IPS DF 4.7 (cell line): ENCODE measurements at regions not wholly inside any gene's neighbourhood (a gene's known extent, or its start where the extent isn't known, plus 50 kb on each side); places are given as distances from the start of the nearest gene placed in this dataset.

Experiments used
- DNase-seq: peaks from one replicate; pipeline ENCODE4 v3.0.0-alpha.2; 2013; ENCODE audit warnings: low spot score; ENCODE audit errors: extremely low read depth

- DNase-seq: no peak
Observed at GRCh38 chr7:52897288-52897687, 138.1 kb upstream of the POM121L12 start.

- no peak for DNase-seq
Observed at GRCh38 chr7:52877240-52877639, 158.2 kb upstream of the POM121L12 start.

GRCh38 chr7:52876402-52876801 lies 159.0 kb upstream of the POM121L12 start:
- DNase-seq: no peak

- DNase-seq: no peak
Observed at GRCh38 chr7:52863652-52864051, 171.8 kb upstream of the POM121L12 start.

GRCh38 chr7:52862321-52862720 lies 173.1 kb upstream of the POM121L12 start:
- no peak for DNase-seq

- no peak for DNase-seq
Observed at GRCh38 chr7:52857367-52857766, 178.1 kb upstream of the POM121L12 start.

GRCh38 chr7:52854681-52855080 lies 180.8 kb upstream of the POM121L12 start:
- no peak for DNase-seq

- no peak for DNase-seq
Observed at GRCh38 chr7:52851547-52851946, 183.9 kb upstream of the POM121L12 start.

- no peak for DNase-seq
Observed at GRCh38 chr7:52843436-52843835, 192.0 kb upstream of the POM121L12 start.

- no peak for DNase-seq
Observed at GRCh38 chr7:52842202-52842900, 193.1 kb upstream of the POM121L12 start.

- DNase-seq: no peak
Observed at GRCh38 chr7:52838981-52839411, 196.4 kb upstream of the POM121L12 start.

- no peak for DNase-seq
Observed at GRCh38 chr7:52831321-52831720, 204.1 kb upstream of the POM121L12 start.

GRCh38 chr7:52830801-52831200 lies 204.6 kb upstream of the POM121L12 start:
- DNase-seq: no peak

GRCh38 chr7:52826515-52827265 lies 208.7 kb upstream of the POM121L12 start:
- DNase-seq: no peak

GRCh38 chr7:52825611-52826010 lies 209.8 kb upstream of the POM121L12 start:
- DNase-seq: no peak

GRCh38 chr7:52811537-52811936 lies 223.9 kb upstream of the POM121L12 start:
- DNase-seq: no peak

- DNase-seq: no peak
Observed at GRCh38 chr7:52799817-52800216, 235.6 kb upstream of the POM121L12 start.

GRCh38 chr7:52797801-52798200 lies 237.6 kb upstream of the POM121L12 start:
- no peak for DNase-seq

- DNase-seq: no peak
Observed at GRCh38 chr7:52794621-52795020, 240.8 kb upstream of the POM121L12 start.

GRCh38 chr7:52791176-52791700 lies 244.2 kb upstream of the POM121L12 start:
- no peak for DNase-seq

GRCh38 chr7:52786174-52786573 lies 249.3 kb upstream of the POM121L12 start:
- no peak for DNase-seq

- DNase-seq: no peak
Observed at GRCh38 chr7:52782348-52782747, 253.1 kb upstream of the POM121L12 start.

GRCh38 chr7:52781250-52781649 lies 254.2 kb upstream of the POM121L12 start:
- no peak for DNase-seq
